ENCODE measurements at regions not wholly inside any gene's neighbourhood (a gene's known extent, or its start where the extent isn't known, plus 50 kb on each side); places are given as distances from the start of the nearest gene placed in this dataset.
A peak's percentile ranks its signal among the peaks of the same experiment; 100 is the strongest.

GRCh38 chr2:201536754-201537153, 85.2 kb downstream of the STRADB start:
- DNase-seq (ENCODE audit: low read depth in 2 of 2), result no peak
- no peak overlapping the region for H3K4me2 ChIP-seq (ENCODE audit: extremely low read depth, insufficient read depth, low read length)
- TF ChIP-seq CTCF (conservative IDR thresholded peaks at IDR 0.05 in 1 of 2, IDR thresholded peaks at IDR 0.05 in 1 of 2; ENCODE audit: low read depth in 1 of 2, low read length in 2 of 2) (no peak), EZH2 (IDR thresholded peaks at IDR 0.05; ENCODE audit: low read length, missing control alignments) (no peak)

GRCh38 chr2:201536046-201536445, 84.5 kb downstream of the STRADB start:
- Histone ChIP-seq H3K27ac (ENCODE audit: insufficient read depth, low read length) (no peak overlapping the region), H3K4me2 (ENCODE audit: extremely low read depth, insufficient read depth, low read length) (no peak overlapping the region), H2AFZ (ENCODE audit: low read length) (no peak overlapping the region), H3K9ac (ENCODE audit: insufficient read depth, low read length) (no peak overlapping the region), H3K4me1 (ENCODE audit: control insufficient read depth, extremely low read depth, insufficient read depth, low read length) (no peaks in the 10 kb centered on the region), H4K20me1 (ENCODE audit: control insufficient read depth, extremely low read depth, insufficient read depth, low read length) (no peaks in the 10 kb centered on the region), H3K36me3 (ENCODE audit: control insufficient read depth, insufficient read depth, low read length) (no peaks in the 10 kb centered on the region), H3K27me3 (ENCODE audit: control insufficient read depth, insufficient read depth, low read length) (no peaks in the 10 kb centered on the region), H3K79me2 (ENCODE audit: control insufficient read depth, insufficient read depth, low read length) (no peaks in the 10 kb centered on the region), H3K9me3 (ENCODE audit: control insufficient read depth, insufficient read depth, low read depth, low read length) (no peaks in the 10 kb centered on the region), H3K4me3 (replicated peaks in 1 of 4; ENCODE audit: control extremely low read depth in 1 of 4, insufficient read depth in 1 of 4, low read depth in 3 of 4, low read length in 4 of 4) (no peak overlapping the region)
- DNase-seq (ENCODE audit: low read depth in 2 of 2), result no peak
- TF ChIP-seq CTCF (conservative IDR thresholded peaks at IDR 0.05 in 1 of 2, IDR thresholded peaks at IDR 0.05 in 1 of 2; ENCODE audit: low read depth in 1 of 2, low read length in 2 of 2) (no peak), EZH2 (IDR thresholded peaks at IDR 0.05; ENCODE audit: low read length, missing control alignments) (no peak)

More at GRCh38 chr2:201536754-201537153, 85.2 kb downstream of the STRADB start:
- Histone ChIP-seq H3K9me3 (ENCODE audit: control insufficient read depth, insufficient read depth, low read depth, low read length) (no peaks in the 10 kb centered on the region), H3K4me1 (ENCODE audit: control insufficient read depth, extremely low read depth, insufficient read depth, low read length) (no peaks in the 10 kb centered on the region), H3K4me3 (replicated peaks in 1 of 4; ENCODE audit: control extremely low read depth in 1 of 4, insufficient read depth in 1 of 4, low read depth in 3 of 4, low read length in 4 of 4) (no peak overlapping the region), H3K36me3 (ENCODE audit: control insufficient read depth, insufficient read depth, low read length) (no peaks in the 10 kb centered on the region), H3K9ac (ENCODE audit: insufficient read depth, low read length) (no peak overlapping the region), H3K27me3 (ENCODE audit: control insufficient read depth, insufficient read depth, low read length) (no peaks in the 10 kb centered on the region), H3K27ac (ENCODE audit: insufficient read depth, low read length) (no peak overlapping the region), H2AFZ (ENCODE audit: low read length) (no peak overlapping the region), H4K20me1 (ENCODE audit: control insufficient read depth, extremely low read depth, insufficient read depth, low read length) (no peaks in the 10 kb centered on the region), H3K79me2 (ENCODE audit: control insufficient read depth, insufficient read depth, low read length) (no peaks in the 10 kb centered on the region)

- Histone ChIP-seq H3K27ac (ENCODE audit: insufficient read depth, low read length) (no peak overlapping the region), H4K20me1 (ENCODE audit: control insufficient read depth, extremely low read depth, insufficient read depth, low read length) (no peaks in the 10 kb centered on the region), H3K4me2 (ENCODE audit: extremely low read depth, insufficient read depth, low read length) (no peak overlapping the region), H3K27me3 (ENCODE audit: control insufficient read depth, insufficient read depth, low read length) (no peaks in the 10 kb centered on the region), H3K4me1 (ENCODE audit: control insufficient read depth, extremely low read depth, insufficient read depth, low read length) (no peaks in the 10 kb centered on the region), H2AFZ (ENCODE audit: low read length) (no peak overlapping the region), H3K79me2 (ENCODE audit: control insufficient read depth, insufficient read depth, low read length) (no peaks in the 10 kb centered on the region), H3K9ac (ENCODE audit: insufficient read depth, low read length) (no peak overlapping the region), H3K9me3 (ENCODE audit: control insufficient read depth, insufficient read depth, low read depth, low read length) (no peaks in the 10 kb centered on the region), H3K36me3 (ENCODE audit: control insufficient read depth, insufficient read depth, low read length) (no peaks in the 10 kb centered on the region), H3K4me3 (replicated peaks in 1 of 4; ENCODE audit: control extremely low read depth in 1 of 4, insufficient read depth in 1 of 4, low read depth in 3 of 4, low read length in 4 of 4) (no peak overlapping the region)
- DNase-seq (ENCODE audit: low read depth in 2 of 2), result peak; percentile 90 to 97
- TF ChIP-seq EZH2 (IDR thresholded peaks at IDR 0.05; ENCODE audit: low read length, missing control alignments) (no peak), CTCF (conservative IDR thresholded peaks at IDR 0.05 in 1 of 2, IDR thresholded peaks at IDR 0.05 in 1 of 2; ENCODE audit: low read depth in 1 of 2, low read length in 2 of 2) (no peak)
Observed at GRCh38 chr2:201532686-201533304, 81.3 kb downstream of the STRADB start.
